GM18868 (cell line): ENCODE measurements at regions not wholly inside any gene's neighbourhood (a gene's known extent, or its start where the extent isn't known, plus 50 kb on each side); places are given as distances from the start of the nearest gene placed in this dataset.

Experiments
- ATAC-seq: cut with Tn5 transposase; IDR thresholded peaks from one replicate; pipeline ENCODE4 v1.9.1; 2021; ENCODE audit warnings: mild to moderate bottlenecking, moderate library complexity; ENCODE audit not compliant: unreplicated experiment

- ATAC-seq: no peak
These were observed 259.1 kb upstream of the POU3F1 start for GRCh38 chr1:38305666-38306065.

GRCh38 chr1:38303843-38304242 is 257.2 kb upstream of the POU3F1 start:
- no peak for ATAC-seq

GRCh38 chr1:38301040-38301439 is 254.4 kb upstream of the POU3F1 start:
- ATAC-seq: no peak

- no peak for ATAC-seq
These were observed 254.0 kb upstream of the POU3F1 start for GRCh38 chr1:38300616-38301015.

GRCh38 chr1:38297842-38298241 is 251.2 kb upstream of the POU3F1 start:
- ATAC-seq: no peak

- no peak for ATAC-seq
These were observed 250.7 kb upstream of the POU3F1 start for GRCh38 chr1:38297246-38297645.

GRCh38 chr1:38296047-38296446 is 249.5 kb upstream of the POU3F1 start:
- ATAC-seq: no peak

GRCh38 chr1:38293567-38293966 is 247.0 kb upstream of the POU3F1 start:
- no peak for ATAC-seq

- no peak for ATAC-seq
These were observed 246.4 kb upstream of the POU3F1 start for GRCh38 chr1:38292969-38293368.

- no peak for ATAC-seq
These were observed 245.4 kb upstream of the POU3F1 start for GRCh38 chr1:38291906-38292521.

GRCh38 chr1:38291336-38291735 is 244.7 kb upstream of the POU3F1 start:
- ATAC-seq: no peak

- no peak for ATAC-seq
These were observed 242.4 kb upstream of the POU3F1 start for GRCh38 chr1:38289034-38289433.

- no peak for ATAC-seq
These were observed 241.0 kb upstream of the POU3F1 start for GRCh38 chr1:38287547-38287946.

GRCh38 chr1:38287036-38287435 is 240.4 kb upstream of the POU3F1 start:
- no peak for ATAC-seq

GRCh38 chr1:38285807-38286530 is 239.4 kb upstream of the POU3F1 start:
- no peak for ATAC-seq

- no peak for ATAC-seq
These were observed 238.4 kb upstream of the POU3F1 start for GRCh38 chr1:38284953-38285352.

- no peak for ATAC-seq
These were observed 237.3 kb upstream of the POU3F1 start for GRCh38 chr1:38283696-38284470.

GRCh38 chr1:38279148-38279547 is 232.6 kb upstream of the POU3F1 start:
- no peak for ATAC-seq

GRCh38 chr1:38277646-38278045 is 231.1 kb upstream of the POU3F1 start:
- ATAC-seq: no peak

GRCh38 chr1:38275960-38276359 is 229.4 kb upstream of the POU3F1 start:
- ATAC-seq: no peak

- no peak for ATAC-seq
These were observed 228.4 kb upstream of the POU3F1 start for GRCh38 chr1:38274974-38275373.

- no peak for ATAC-seq
These were observed 226.7 kb upstream of the POU3F1 start for GRCh38 chr1:38273196-38273804.
